Suprapubic skin (tissue), 4 donors: ENCODE measurements at regions not wholly inside any gene's neighbourhood (a gene's known extent, or its start where the extent isn't known, plus 50 kb on each side); places are given as distances from the start of the nearest gene placed in this dataset.

Source experiments
- POLR2A ChIP-seq, 2 donors: fragments of 450-650 bp; IDR thresholded peaks; one replicate each; pipeline ENCODE4 v1.6.1; 2017; ENCODE audit warnings: antibody characterized with exemption in 2 of 2, mild to moderate bottlenecking in 2 of 2, moderate library complexity in 2 of 2
- POLR2AphosphoS5 ChIP-seq, 3 donors: sonication (generic); formaldehyde crosslinking; IDR thresholded peaks; one replicate each; pipeline ENCODE4 v1.6.1; 2017; ENCODE audit warnings: antibody characterized with exemption in 3 of 3
- TF ChIP-seq, protein P1 (sequence below), 2 donors: fragments of 200-600 bp in 1 of 2; fragments of 450-650 bp in 1 of 2; sonication (generic) in 1 of 2; IDR thresholded peaks; one replicate each; pipeline ENCODE4 v1.5.1; 2016 to 2019; ENCODE audit warnings: antibody characterized with exemption in 2 of 2, mild to moderate bottlenecking in 1 of 2, moderate library complexity in 1 of 2

DNA sequence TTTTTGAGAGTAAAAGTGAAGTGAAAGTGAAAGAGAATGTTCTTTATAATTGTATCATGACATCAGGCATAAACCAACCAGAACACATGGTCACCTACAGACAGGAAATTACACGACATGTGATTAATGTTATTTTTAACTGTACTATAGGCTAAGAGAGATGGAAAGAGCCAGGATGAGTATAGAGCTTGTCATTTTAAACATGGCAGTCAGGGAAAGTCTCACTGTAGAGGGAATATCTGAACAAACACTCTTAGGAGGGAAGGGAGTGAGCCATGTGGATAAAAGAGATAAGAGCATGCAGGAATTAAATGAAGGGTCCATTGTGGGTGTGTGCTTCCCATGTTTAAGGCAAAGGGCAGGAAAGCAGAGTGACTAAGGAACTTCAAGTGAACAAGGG lies 599.1 kb upstream of the FAT3 start:
- TF ChIP-seq, protein P1, sequence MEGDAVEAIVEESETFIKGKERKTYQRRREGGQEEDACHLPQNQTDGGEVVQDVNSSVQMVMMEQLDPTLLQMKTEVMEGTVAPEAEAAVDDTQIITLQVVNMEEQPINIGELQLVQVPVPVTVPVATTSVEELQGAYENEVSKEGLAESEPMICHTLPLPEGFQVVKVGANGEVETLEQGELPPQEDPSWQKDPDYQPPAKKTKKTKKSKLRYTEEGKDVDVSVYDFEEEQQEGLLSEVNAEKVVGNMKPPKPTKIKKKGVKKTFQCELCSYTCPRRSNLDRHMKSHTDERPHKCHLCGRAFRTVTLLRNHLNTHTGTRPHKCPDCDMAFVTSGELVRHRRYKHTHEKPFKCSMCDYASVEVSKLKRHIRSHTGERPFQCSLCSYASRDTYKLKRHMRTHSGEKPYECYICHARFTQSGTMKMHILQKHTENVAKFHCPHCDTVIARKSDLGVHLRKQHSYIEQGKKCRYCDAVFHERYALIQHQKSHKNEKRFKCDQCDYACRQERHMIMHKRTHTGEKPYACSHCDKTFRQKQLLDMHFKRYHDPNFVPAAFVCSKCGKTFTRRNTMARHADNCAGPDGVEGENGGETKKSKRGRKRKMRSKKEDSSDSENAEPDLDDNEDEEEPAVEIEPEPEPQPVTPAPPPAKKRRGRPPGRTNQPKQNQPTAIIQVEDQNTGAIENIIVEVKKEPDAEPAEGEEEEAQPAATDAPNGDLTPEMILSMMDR (IDR thresholded peaks at IDR 0.05), result no peak
- TF ChIP-seq POLR2AphosphoS5 (IDR thresholded peaks at IDR 0.05), result no peak
- TF ChIP-seq POLR2A (IDR thresholded peaks at IDR 0.05), result no peak
